Liver (tissue), 3 donors: ENCODE measurements at regions not wholly inside any gene's neighbourhood (a gene's known extent, or its start where the extent isn't known, plus 50 kb on each side); places are given as distances from the start of the nearest gene placed in this dataset.

Experiments used
- EGR1 ChIP-seq, 2 donors: IDR thresholded peaks; 2 replicates each; pipeline ENCODE4 v1.6.1; 2016 to 2018; ENCODE audit warnings: antibody characterized with exemption in 2 of 2, low read depth in 2 of 2
- FOXA1 ChIP-seq: IDR thresholded peaks from 2 replicates; pipeline ENCODE4 v1.6.1; 2016; ENCODE audit warnings: antibody characterized with exemption
- GABPA ChIP-seq, 2 donors: IDR thresholded peaks in 1 of 2; conservative IDR thresholded peaks in 1 of 2; 2 replicates each; pipeline ENCODE4 v1.6.1; 2016; ENCODE audit warnings: antibody characterized with exemption in 2 of 2, mild to moderate bottlenecking in 1 of 2, moderate library complexity in 1 of 2
- NR2F2 ChIP-seq: IDR thresholded peaks from 2 replicates; pipeline ENCODE4 v1.6.1; 2016; ENCODE audit warnings: antibody characterized with exemption
- RAD21 ChIP-seq, 2 donors: IDR thresholded peaks; 2 replicates each; pipeline ENCODE4 v1.6.1; 2016; ENCODE audit warnings: antibody characterized with exemption in 2 of 2, mild to moderate bottlenecking in 2 of 2
- RXRA ChIP-seq, 2 donors: IDR thresholded peaks; 2 replicates each; pipeline ENCODE4 v1.6.1; 2017 to 2018; ENCODE audit warnings: antibody characterized with exemption in 2 of 2, mild to moderate bottlenecking in 1 of 2
- SP1 ChIP-seq: IDR thresholded peaks from 2 replicates; pipeline ENCODE4 v1.6.1; 2018; ENCODE audit warnings: antibody characterized with exemption, mild to moderate bottlenecking
- TAF1 ChIP-seq: conservative IDR thresholded peaks from 2 replicates; pipeline ENCODE4 v1.6.1; 2016; ENCODE audit warnings: antibody characterized with exemption, mild to moderate bottlenecking
- YY1 ChIP-seq: IDR thresholded peaks from 2 replicates; pipeline ENCODE4 v1.6.1; 2016; ENCODE audit warnings: antibody characterized with exemption, mild to moderate bottlenecking
- TF ChIP-seq, protein P1 (sequence below): fragments of 150-350 bp; IDR thresholded peaks from 2 replicates; pipeline ENCODE4 v1.5.1; 2017; ENCODE audit warnings: improper control_type of control experiment, low read depth, low read length; ENCODE audit not compliant: missing input control
- TF ChIP-seq, protein P2 (sequence below): IDR thresholded peaks from 2 replicates; pipeline ENCODE4 v1.6.1; 2016; ENCODE audit warnings: antibody characterized with exemption
- TF ChIP-seq, protein P3 (sequence below): IDR thresholded peaks from 2 replicates; pipeline ENCODE4 v1.6.1; 2016; ENCODE audit warnings: antibody characterized with exemption
- TF ChIP-seq, protein P4 (sequence below): IDR thresholded peaks from 2 replicates; pipeline ENCODE4 v1.6.1; 2016; ENCODE audit warnings: antibody characterized with exemption, mild to moderate bottlenecking
- donor health status: healthy.
- donor health status: healthy.

DNA sequence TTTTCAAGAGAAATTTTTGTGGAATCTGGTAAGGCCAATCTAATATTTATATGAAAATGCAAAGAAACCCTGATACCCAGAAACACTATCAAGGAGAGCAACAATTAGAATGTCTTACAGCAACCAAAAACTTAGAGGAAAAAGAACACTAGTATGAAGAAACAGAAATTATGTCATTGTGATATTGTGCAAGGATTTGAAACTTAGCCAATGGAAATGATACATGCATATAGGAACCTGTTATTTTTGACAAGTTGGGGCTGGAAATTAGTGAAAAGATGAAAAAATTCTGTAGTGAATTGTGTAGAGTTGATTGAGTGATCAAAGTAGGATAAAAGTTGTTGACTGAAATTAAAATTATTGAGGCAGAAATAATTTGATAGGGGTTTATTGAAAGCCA is 792.6 kb upstream of the SLITRK6 start:
- no peak for TF ChIP-seq NR2F2
- no peak for TF ChIP-seq YY1
- TF ChIP-seq, protein P1, sequence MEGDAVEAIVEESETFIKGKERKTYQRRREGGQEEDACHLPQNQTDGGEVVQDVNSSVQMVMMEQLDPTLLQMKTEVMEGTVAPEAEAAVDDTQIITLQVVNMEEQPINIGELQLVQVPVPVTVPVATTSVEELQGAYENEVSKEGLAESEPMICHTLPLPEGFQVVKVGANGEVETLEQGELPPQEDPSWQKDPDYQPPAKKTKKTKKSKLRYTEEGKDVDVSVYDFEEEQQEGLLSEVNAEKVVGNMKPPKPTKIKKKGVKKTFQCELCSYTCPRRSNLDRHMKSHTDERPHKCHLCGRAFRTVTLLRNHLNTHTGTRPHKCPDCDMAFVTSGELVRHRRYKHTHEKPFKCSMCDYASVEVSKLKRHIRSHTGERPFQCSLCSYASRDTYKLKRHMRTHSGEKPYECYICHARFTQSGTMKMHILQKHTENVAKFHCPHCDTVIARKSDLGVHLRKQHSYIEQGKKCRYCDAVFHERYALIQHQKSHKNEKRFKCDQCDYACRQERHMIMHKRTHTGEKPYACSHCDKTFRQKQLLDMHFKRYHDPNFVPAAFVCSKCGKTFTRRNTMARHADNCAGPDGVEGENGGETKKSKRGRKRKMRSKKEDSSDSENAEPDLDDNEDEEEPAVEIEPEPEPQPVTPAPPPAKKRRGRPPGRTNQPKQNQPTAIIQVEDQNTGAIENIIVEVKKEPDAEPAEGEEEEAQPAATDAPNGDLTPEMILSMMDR, result no peak
- no peak for TF ChIP-seq RAD21 (IDR thresholded peaks at IDR 0.05)
- TF ChIP-seq, protein P2, sequence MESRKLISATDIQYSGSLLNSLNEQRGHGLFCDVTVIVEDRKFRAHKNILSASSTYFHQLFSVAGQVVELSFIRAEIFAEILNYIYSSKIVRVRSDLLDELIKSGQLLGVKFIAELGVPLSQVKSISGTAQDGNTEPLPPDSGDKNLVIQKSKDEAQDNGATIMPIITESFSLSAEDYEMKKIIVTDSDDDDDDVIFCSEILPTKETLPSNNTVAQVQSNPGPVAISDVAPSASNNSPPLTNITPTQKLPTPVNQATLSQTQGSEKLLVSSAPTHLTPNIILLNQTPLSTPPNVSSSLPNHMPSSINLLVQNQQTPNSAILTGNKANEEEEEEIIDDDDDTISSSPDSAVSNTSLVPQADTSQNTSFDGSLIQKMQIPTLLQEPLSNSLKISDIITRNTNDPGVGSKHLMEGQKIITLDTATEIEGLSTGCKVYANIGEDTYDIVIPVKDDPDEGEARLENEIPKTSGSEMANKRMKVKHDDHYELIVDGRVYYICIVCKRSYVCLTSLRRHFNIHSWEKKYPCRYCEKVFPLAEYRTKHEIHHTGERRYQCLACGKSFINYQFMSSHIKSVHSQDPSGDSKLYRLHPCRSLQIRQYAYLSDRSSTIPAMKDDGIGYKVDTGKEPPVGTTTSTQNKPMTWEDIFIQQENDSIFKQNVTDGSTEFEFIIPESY, result no peak
- no peak for TF ChIP-seq TAF1
- TF ChIP-seq, protein P3, sequence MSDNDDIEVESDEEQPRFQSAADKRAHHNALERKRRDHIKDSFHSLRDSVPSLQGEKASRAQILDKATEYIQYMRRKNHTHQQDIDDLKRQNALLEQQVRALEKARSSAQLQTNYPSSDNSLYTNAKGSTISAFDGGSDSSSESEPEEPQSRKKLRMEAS, result no peak
- TF ChIP-seq, protein P4, sequence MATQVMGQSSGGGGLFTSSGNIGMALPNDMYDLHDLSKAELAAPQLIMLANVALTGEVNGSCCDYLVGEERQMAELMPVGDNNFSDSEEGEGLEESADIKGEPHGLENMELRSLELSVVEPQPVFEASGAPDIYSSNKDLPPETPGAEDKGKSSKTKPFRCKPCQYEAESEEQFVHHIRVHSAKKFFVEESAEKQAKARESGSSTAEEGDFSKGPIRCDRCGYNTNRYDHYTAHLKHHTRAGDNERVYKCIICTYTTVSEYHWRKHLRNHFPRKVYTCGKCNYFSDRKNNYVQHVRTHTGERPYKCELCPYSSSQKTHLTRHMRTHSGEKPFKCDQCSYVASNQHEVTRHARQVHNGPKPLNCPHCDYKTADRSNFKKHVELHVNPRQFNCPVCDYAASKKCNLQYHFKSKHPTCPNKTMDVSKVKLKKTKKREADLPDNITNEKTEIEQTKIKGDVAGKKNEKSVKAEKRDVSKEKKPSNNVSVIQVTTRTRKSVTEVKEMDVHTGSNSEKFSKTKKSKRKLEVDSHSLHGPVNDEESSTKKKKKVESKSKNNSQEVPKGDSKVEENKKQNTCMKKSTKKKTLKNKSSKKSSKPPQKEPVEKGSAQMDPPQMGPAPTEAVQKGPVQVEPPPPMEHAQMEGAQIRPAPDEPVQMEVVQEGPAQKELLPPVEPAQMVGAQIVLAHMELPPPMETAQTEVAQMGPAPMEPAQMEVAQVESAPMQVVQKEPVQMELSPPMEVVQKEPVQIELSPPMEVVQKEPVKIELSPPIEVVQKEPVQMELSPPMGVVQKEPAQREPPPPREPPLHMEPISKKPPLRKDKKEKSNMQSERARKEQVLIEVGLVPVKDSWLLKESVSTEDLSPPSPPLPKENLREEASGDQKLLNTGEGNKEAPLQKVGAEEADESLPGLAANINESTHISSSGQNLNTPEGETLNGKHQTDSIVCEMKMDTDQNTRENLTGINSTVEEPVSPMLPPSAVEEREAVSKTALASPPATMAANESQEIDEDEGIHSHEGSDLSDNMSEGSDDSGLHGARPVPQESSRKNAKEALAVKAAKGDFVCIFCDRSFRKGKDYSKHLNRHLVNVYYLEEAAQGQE, result no peak
- TF ChIP-seq SP1, result no peak
- no peak for TF ChIP-seq RXRA (IDR thresholded peaks at IDR 0.05)
- no peak for TF ChIP-seq EGR1 (IDR thresholded peaks at IDR 0.05; ENCODE audit: low read depth in 2 of 2)
- TF ChIP-seq GABPA (IDR thresholded peaks at IDR 0.05 in 1 of 2, conservative IDR thresholded peaks at IDR 0.05 in 1 of 2), result no peak
- TF ChIP-seq FOXA1, result no peak
